Mucosa of descending colon (tissue), 3 donors: ENCODE measurements at regions not wholly inside any gene's neighbourhood (a gene's known extent, or its start where the extent isn't known, plus 50 kb on each side); places are given as distances from the start of the nearest gene placed in this dataset.

Source experiments
- ATAC-seq: fragments of 200-7000 bp; cut with Tn5 transposase; one replicate; pipeline ENCODE4 v1.9.1; 2020; ENCODE audit warnings: mild to moderate bottlenecking, moderate library complexity
- DNase-seq, 3 donors: peaks; one replicate each; pipeline ENCODE4 v3.0.0-alpha.2; 2020
- H3K36me3 ChIP-seq: fragments of 200-600 bp; one replicate; pipeline ENCODE4 v1.8.0; 2021; ENCODE audit warnings: low read depth, mild to moderate bottlenecking
- H3K4me1 ChIP-seq: fragments of 200-600 bp; one replicate; pipeline ENCODE4 v1.8.0; 2021; ENCODE audit warnings: low read depth, mild to moderate bottlenecking
- H3K4me3 ChIP-seq: fragments of 200-600 bp; one replicate; pipeline ENCODE4 v1.8.0; 2021; ENCODE audit warnings: mild to moderate bottlenecking
- H3K9me3 ChIP-seq: fragments of 200-600 bp; one replicate; pipeline ENCODE4 v1.8.0; 2021; ENCODE audit warnings: mild to moderate bottlenecking
- CTCF ChIP-seq: fragments of 200-600 bp; IDR thresholded peaks from one replicate; pipeline ENCODE4 v1.8.0; 2022; ENCODE audit warnings: antibody characterized with exemption, mild to moderate bottlenecking
- intact Hi-C, 2 donors: fragments of 100-400 bp; cut with DNase I in 1 of 2; cut with micrococcal nuclease in 1 of 2; formaldehyde crosslinking; loops; one replicate each; pipeline versions ENCODE4 v1.11.0 to v1.11.1; 2022; cut with DNase I, micrococcal nuclease
- donor health status: DM: no; HTN: no; CAD: no; lungs with moderate emphysema.
- donor health status: DM: no; HTN: no; CAD: no.
- donor health status: DM: no; HTN: yes; CAD: no.

GRCh38 chr22:23392420-23393121, 187.5 kb downstream of the IGLL1 start:
- DNase-seq (no peak), ATAC-seq (no peak)
- no peaks in the 10 kb centered on the region for H3K4me1 ChIP-seq
- TF ChIP-seq CTCF: no peak
- no peak overlapping the region for H3K4me3 ChIP-seq
- intact Hi-C loops: no loop called here
- no peaks in the 10 kb centered on the region for H3K36me3 ChIP-seq
- no peaks in the 10 kb centered on the region for H3K9me3 ChIP-seq

GRCh38 chr22:23391022-23391421, 189.1 kb downstream of the IGLL1 start:
- ATAC-seq: no peak
- Histone ChIP-seq H3K9me3 (no peaks in the 10 kb centered on the region), H3K4me1 (no peaks in the 10 kb centered on the region), H3K36me3 (no peaks in the 10 kb centered on the region), H3K4me3 (no peak overlapping the region)
- DNase-seq: no peak
- intact Hi-C loops: no loop called here
- TF ChIP-seq CTCF: no peak

- intact Hi-C loops: loop anchor here in 1 of 2 donors (5.0 kb wide), 1 partner anchor 77 kb away; no protein-coding TSS in a partner anchor
- DNase-seq (no peak), ATAC-seq (no peak)
- Histone ChIP-seq H3K4me1 (no peaks in the 10 kb centered on the region), H3K9me3 (no peaks in the 10 kb centered on the region), H3K4me3 (no peak overlapping the region), H3K36me3 (no peaks in the 10 kb centered on the region)
- TF ChIP-seq CTCF: no peak
Measured at GRCh38 chr22:23389271-23390071, 190.6 kb downstream of the IGLL1 start.

- DNase-seq (no peak), ATAC-seq (no peak)
- no peaks in the 10 kb centered on the region for H3K9me3 ChIP-seq
- H3K36me3 ChIP-seq: no peaks in the 10 kb centered on the region
- no peak for TF ChIP-seq CTCF
- intact Hi-C loops: loop anchor here in 1 of 2 donors (5.0 kb wide), 1 partner anchor 76 kb away; no protein-coding TSS in a partner anchor
- no peak overlapping the region for H3K4me3 ChIP-seq
- H3K4me1 ChIP-seq: peaks cover 4% of the 10 kb centered on the region
Measured at GRCh38 chr22:23388517-23388890, 191.6 kb downstream of the IGLL1 start.

- H3K4me1 ChIP-seq: peaks cover 4% of the 10 kb centered on the region
- H3K9me3 ChIP-seq: no peaks in the 10 kb centered on the region
- ATAC-seq (no peak), DNase-seq (no peak)
- no peaks in the 10 kb centered on the region for H3K36me3 ChIP-seq
- intact Hi-C loops: loop anchor here in 1 of 2 donors (5.0 kb wide), 1 partner anchor 76 kb away; no protein-coding TSS in a partner anchor
- no peak overlapping the region for H3K4me3 ChIP-seq
- TF ChIP-seq CTCF: no peak
Measured at GRCh38 chr22:23387827-23388516, 192.1 kb downstream of the IGLL1 start.
